ENCODE measurements at regions not wholly inside any gene's neighbourhood (a gene's known extent, or its start where the extent isn't known, plus 50 kb on each side); places are given as distances from the start of the nearest gene placed in this dataset.

- TF ChIP-seq, protein P1, sequence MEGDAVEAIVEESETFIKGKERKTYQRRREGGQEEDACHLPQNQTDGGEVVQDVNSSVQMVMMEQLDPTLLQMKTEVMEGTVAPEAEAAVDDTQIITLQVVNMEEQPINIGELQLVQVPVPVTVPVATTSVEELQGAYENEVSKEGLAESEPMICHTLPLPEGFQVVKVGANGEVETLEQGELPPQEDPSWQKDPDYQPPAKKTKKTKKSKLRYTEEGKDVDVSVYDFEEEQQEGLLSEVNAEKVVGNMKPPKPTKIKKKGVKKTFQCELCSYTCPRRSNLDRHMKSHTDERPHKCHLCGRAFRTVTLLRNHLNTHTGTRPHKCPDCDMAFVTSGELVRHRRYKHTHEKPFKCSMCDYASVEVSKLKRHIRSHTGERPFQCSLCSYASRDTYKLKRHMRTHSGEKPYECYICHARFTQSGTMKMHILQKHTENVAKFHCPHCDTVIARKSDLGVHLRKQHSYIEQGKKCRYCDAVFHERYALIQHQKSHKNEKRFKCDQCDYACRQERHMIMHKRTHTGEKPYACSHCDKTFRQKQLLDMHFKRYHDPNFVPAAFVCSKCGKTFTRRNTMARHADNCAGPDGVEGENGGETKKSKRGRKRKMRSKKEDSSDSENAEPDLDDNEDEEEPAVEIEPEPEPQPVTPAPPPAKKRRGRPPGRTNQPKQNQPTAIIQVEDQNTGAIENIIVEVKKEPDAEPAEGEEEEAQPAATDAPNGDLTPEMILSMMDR (IDR thresholded peaks at IDR 0.05; ENCODE audit: insufficient read depth, low read depth, low read length) = no peak
- Histone ChIP-seq H3K27me3 (ENCODE audit: control insufficient read depth, insufficient read depth, low read length) (no peaks in the 10 kb centered on the region), H3K36me3 (ENCODE audit: control insufficient read depth, insufficient read depth, low read length) (no peaks in the 10 kb centered on the region), H3K4me3 (ENCODE audit: low read depth, low read length) (no peak overlapping the region)
- DNase-seq (ENCODE audit: low read depth) = no peak
- CTCF ChIA-PET = no interaction called here
- POLR2A ChIA-PET = no interaction called here
Observed at GRCh38 chr11:79963856-79964645, 523.2 kb upstream of the TENM4 start.

DNA sequence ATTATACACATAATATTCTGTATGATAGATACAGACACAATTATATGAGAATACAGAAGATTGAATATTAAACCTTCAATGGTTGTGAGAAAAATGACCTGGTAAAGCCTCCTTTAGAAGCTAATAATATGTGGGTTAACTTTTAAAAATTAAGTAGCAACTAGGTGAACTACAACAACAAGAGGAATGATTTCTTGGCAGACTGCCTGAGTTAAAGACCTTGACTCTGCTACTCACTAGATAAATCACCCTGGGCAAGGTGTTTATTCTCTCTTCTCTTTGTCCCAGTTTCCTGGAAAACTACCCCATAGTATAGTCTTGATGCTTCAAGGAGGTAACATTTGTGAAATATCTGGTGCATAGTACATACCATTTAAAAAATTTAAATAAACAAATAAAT is 519.6 kb upstream of the TENM4 start:
- TF ChIP-seq, protein P1 (IDR thresholded peaks at IDR 0.05; ENCODE audit: insufficient read depth, low read depth, low read length) = no peak
- ChIA-PET POLR2A (no interaction called here), CTCF (no interaction called here)
- H3K36me3 ChIP-seq (ENCODE audit: control insufficient read depth, insufficient read depth, low read length) = no peaks in the 10 kb centered on the region
- no peak for DNase-seq (ENCODE audit: low read depth)
- no peak overlapping the region for H3K4me3 ChIP-seq (ENCODE audit: low read depth, low read length)
- H3K27me3 ChIP-seq (ENCODE audit: control insufficient read depth, insufficient read depth, low read length) = no peaks in the 10 kb centered on the region

- Histone ChIP-seq H3K36me3 (ENCODE audit: control insufficient read depth, insufficient read depth, low read length) (no peaks in the 10 kb centered on the region), H3K4me3 (ENCODE audit: low read depth, low read length) (no peak overlapping the region), H3K27me3 (ENCODE audit: control insufficient read depth, insufficient read depth, low read length) (no peaks in the 10 kb centered on the region)
- ChIA-PET POLR2A (no interaction called here), CTCF (no interaction called here)
- TF ChIP-seq, protein P1 (IDR thresholded peaks at IDR 0.05; ENCODE audit: insufficient read depth, low read depth, low read length) = no peak
- DNase-seq (ENCODE audit: low read depth) = no peak
Observed at GRCh38 chr11:79959318-79959717, 518.5 kb upstream of the TENM4 start.

DNA sequence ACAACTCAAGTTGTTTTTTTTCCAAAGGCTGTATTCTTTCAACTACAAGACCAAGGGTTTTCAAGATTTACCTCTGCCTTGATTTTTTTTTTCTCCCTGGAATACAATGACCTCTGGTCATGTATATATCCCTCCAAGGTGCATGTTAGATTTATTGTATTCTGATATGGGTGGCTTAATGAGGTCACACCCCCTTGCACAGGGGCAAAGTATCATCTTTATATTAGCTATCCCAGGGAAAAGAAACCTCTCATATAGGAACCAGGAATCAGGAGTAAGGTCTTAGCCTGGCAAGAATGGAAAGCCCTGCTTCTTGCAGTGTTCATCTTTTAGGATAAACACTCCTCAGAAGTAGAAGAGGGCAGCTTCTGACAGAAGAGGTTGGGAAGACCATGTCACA is 516.9 kb upstream of the TENM4 start:
- no peaks in the 10 kb centered on the region for H3K36me3 ChIP-seq (ENCODE audit: control insufficient read depth, insufficient read depth, low read length)
- DNase-seq (ENCODE audit: low read depth) = no peak
- POLR2A ChIA-PET = no interaction called here
- CTCF ChIA-PET = no interaction called here
- no peaks in the 10 kb centered on the region for H3K27me3 ChIP-seq (ENCODE audit: control insufficient read depth, insufficient read depth, low read length)
- TF ChIP-seq, protein P1 (IDR thresholded peaks at IDR 0.05; ENCODE audit: insufficient read depth, low read depth, low read length) = no peak
- no peak overlapping the region for H3K4me3 ChIP-seq (ENCODE audit: low read depth, low read length)

GRCh38 chr11:79956061-79956460 is 515.2 kb upstream of the TENM4 start:
- CTCF ChIA-PET = interaction anchor here (0.6 kb wide), 1 partner anchor 9 kb away, joined by 3 read pairs; no protein-coding TSS in a partner anchor

More at GRCh38 chr11:79956061-79956460, 515.2 kb upstream of the TENM4 start:
- H3K4me3 ChIP-seq (ENCODE audit: low read depth, low read length) = no peak overlapping the region
- POLR2A ChIA-PET = no interaction called here
- no peaks in the 10 kb centered on the region for H3K27me3 ChIP-seq (ENCODE audit: control insufficient read depth, insufficient read depth, low read length)
- no peaks in the 10 kb centered on the region for H3K36me3 ChIP-seq (ENCODE audit: control insufficient read depth, insufficient read depth, low read length)
- no peak for DNase-seq (ENCODE audit: low read depth)
- TF ChIP-seq, protein P1 (IDR thresholded peaks at IDR 0.05; ENCODE audit: insufficient read depth, low read depth, low read length) = no peak
